ENCODE measurements at regions not wholly inside any gene's neighbourhood (a gene's known extent, or its start where the extent isn't known, plus 50 kb on each side); places are given as distances from the start of the nearest gene placed in this dataset.

GRCh38 chr4:97359826-97360225, 783.5 kb downstream of the STPG2 start:
- 29% methylated on average over 2 of the region's 2 CpGs for WGBS (ENCODE audit: insufficient coverage, insufficient replicate concordance, low lambda C conversion rate, missing lambda C conversion rate)

DNA sequence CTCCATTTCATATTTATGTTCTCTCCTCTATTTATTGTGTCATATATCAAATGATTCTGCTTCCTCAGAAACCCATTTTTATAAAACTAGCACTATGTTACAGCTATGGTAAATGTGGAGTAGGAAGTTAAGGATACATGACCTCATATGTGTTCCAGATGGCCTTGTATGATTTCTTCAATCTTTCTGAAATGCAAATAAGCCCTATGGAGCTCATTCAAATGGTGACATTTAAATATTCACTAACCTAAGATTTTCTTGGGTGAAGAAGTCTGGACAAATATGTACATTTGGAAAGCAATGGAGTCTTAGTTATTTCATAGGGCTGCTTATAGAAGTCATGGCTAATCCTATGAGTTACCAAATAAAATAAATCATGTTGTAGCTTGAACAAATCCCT, 782.5 kb downstream of the STPG2 start:
- no peaks in the 10 kb centered on the region for H3K4me1 ChIP-seq (ENCODE audit: control insufficient read depth, insufficient read depth, low read length)
- no peak for ATAC-seq

More at GRCh38 chr4:97359826-97360225, 783.5 kb downstream of the STPG2 start:
- ATAC-seq (no peak), DNase-seq (ENCODE audit: low read depth, low spot score) (no peak), FAIRE-seq (no peak)
- POLR2A ChIA-PET, result no interaction called here
- Histone ChIP-seq H3K4me2 (ENCODE audit: control insufficient read depth, insufficient read depth) (no peak overlapping the region), H3K27me3 (replicated peaks in 1 of 2; ENCODE audit: control insufficient read depth in 2 of 2, insufficient read depth in 2 of 2, low read length in 1 of 2) (no peaks in the 10 kb centered on the region), H3K9ac (ENCODE audit: control insufficient read depth, insufficient read depth, low read length) (no peak overlapping the region), H2AFZ (ENCODE audit: control insufficient read depth, low read depth, low read length) (no peak overlapping the region), H4K20me1 (ENCODE audit: control insufficient read depth, insufficient read depth) (no peaks in the 10 kb centered on the region), H3K4me3 (no peak overlapping the region), H3K27ac (ENCODE audit: control insufficient read depth, insufficient read depth) (no peak overlapping the region), H3K9me3 (replicated peaks; ENCODE audit: control insufficient read depth, insufficient read depth, low read length) (no peaks in the 10 kb centered on the region), H3K36me3 (ENCODE audit: control insufficient read depth in 2 of 2, insufficient read depth in 2 of 2, low read length in 1 of 2) (no peaks in the 10 kb centered on the region), H3K79me2 (ENCODE audit: control insufficient read depth, insufficient read depth, low read length) (no peaks in the 10 kb centered on the region), H3K4me1 (ENCODE audit: control insufficient read depth, insufficient read depth, low read length) (no peaks in the 10 kb centered on the region)
- in situ Hi-C loops (cut with MboI) (no loop called here), intact Hi-C loops (cut with micrococcal nuclease; ENCODE audit: unreplicated experiment) (no loop called here)
- RAD21 ChIA-PET (ENCODE audit: unreplicated experiment), result no interaction called here
- BruUV-seq (replicated peaks), result no TSS peak
- CTCF ChIA-PET, result no interaction called here
- SMC1A ChIA-PET (ENCODE audit: uncharacterized antibody, unreplicated experiment), result interaction anchor here (1.5 kb wide), 1 partner anchor 14 kb away, joined by 3 read pairs; no protein-coding TSS in a partner anchor
- TF ChIP-seq CHD2 (IDR thresholded peaks at IDR 0.05; ENCODE audit: borderline replicate concordance, low read depth, low read length), result no peak
- TF ChIP-seq DPF2 (IDR thresholded peaks at IDR 0.05), result no peak
- no peak for TF ChIP-seq SMC3 (IDR thresholded peaks at IDR 0.05; ENCODE audit: borderline replicate concordance, low read length)
- no peak for TF ChIP-seq CBX3 (IDR thresholded peaks at IDR 0.05; ENCODE audit: borderline replicate concordance, low read depth)
- TF ChIP-seq, protein P1, sequence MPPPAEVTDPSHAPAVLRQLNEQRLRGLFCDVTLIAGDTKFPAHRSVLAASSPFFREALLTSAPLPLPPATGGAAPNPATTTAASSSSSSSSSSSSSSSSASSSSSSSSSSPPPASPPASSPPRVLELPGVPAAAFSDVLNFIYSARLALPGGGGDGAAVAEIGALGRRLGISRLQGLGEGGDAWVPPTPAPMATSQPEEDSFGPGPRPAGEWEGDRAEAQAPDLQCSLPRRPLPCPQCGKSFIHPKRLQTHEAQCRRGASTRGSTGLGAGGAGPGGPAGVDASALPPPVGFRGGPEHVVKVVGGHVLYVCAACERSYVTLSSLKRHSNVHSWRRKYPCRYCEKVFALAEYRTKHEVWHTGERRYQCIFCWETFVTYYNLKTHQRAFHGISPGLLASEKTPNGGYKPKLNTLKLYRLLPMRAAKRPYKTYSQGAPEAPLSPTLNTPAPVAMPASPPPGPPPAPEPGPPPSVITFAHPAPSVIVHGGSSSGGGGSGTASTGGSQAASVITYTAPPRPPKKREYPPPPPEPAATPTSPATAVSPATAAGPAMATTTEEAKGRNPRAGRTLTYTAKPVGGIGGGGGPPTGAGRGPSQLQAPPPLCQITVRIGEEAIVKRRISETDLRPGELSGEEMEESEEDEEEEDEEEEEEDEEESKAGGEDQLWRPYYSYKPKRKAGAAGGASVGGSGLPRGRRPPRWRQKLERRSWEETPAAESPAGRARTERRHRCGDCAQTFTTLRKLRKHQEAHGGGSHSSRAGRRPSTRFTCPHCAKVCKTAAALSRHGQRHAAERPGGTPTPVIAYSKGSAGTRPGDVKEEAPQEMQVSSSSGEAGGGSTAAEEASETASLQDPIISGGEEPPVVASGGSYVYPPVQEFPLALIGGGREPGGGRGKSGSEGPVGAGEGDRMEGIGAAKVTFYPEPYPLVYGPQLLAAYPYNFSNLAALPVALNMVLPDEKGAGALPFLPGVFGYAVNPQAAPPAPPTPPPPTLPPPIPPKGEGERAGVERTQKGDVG (CRISPR knock-in tag; IDR thresholded peaks at IDR 0.05), result no peak

More for the DNA sequence above, 782.5 kb downstream of the STPG2 start:
- Histone ChIP-seq H3K4me2 (ENCODE audit: control insufficient read depth, insufficient read depth) (no peak overlapping the region), H3K9me3 (replicated peaks; ENCODE audit: control insufficient read depth, insufficient read depth, low read length) (no peaks in the 10 kb centered on the region), H3K36me3 (ENCODE audit: control insufficient read depth in 2 of 2, insufficient read depth in 2 of 2, low read length in 1 of 2) (no peaks in the 10 kb centered on the region), H3K27me3 (replicated peaks in 1 of 2; ENCODE audit: control insufficient read depth in 2 of 2, insufficient read depth in 2 of 2, low read length in 1 of 2) (no peaks in the 10 kb centered on the region), H3K79me2 (ENCODE audit: control insufficient read depth, insufficient read depth, low read length) (no peaks in the 10 kb centered on the region), H3K4me3 (no peak overlapping the region), H4K20me1 (ENCODE audit: control insufficient read depth, insufficient read depth) (no peaks in the 10 kb centered on the region), H3K9ac (ENCODE audit: control insufficient read depth, insufficient read depth, low read length) (no peak overlapping the region), H2AFZ (ENCODE audit: control insufficient read depth, low read depth, low read length) (no peak overlapping the region), H3K27ac (ENCODE audit: control insufficient read depth, insufficient read depth) (no peak overlapping the region)
- SMC1A ChIA-PET (ENCODE audit: uncharacterized antibody, unreplicated experiment), result interaction anchor here (1.5 kb wide), 1 partner anchor 13 kb away, joined by 3 read pairs; no protein-coding TSS in a partner anchor
- intact Hi-C loops (cut with micrococcal nuclease; ENCODE audit: unreplicated experiment) (no loop called here), in situ Hi-C loops (cut with MboI) (no loop called here)
- DNase-seq (ENCODE audit: low read depth, low spot score), result no peak
- POLR2A ChIA-PET, result no interaction called here
- no peak for TF ChIP-seq SRF (IDR thresholded peaks at IDR 0.05; ENCODE audit: low read depth in 2 of 2, low read length in 2 of 2)
- no peak for TF ChIP-seq GABPA (IDR thresholded peaks at IDR 0.05; ENCODE audit: low read depth)
- no peak for TF ChIP-seq TCF3 (IDR thresholded peaks at IDR 0.05; ENCODE audit: borderline replicate concordance, insufficient read depth, low read depth, low read length)
- RAD21 ChIA-PET (ENCODE audit: unreplicated experiment), result no interaction called here
- FAIRE-seq, result no peak
- BruUV-seq (replicated peaks), result no TSS peak
- CTCF ChIA-PET, result no interaction called here

Measured in GM12878 (cell line).